Stimulated activated CD4-positive, alpha-beta T cell treated with anti-CD3 and anti-CD28 coated beads, Interleukin-4, amount 100 ng/mL, for 48 hours (primary cell): ENCODE measurements at regions not wholly inside any gene's neighbourhood (a gene's known extent, or its start where the extent isn't known, plus 50 kb on each side); places are given as distances from the start of the nearest gene placed in this dataset.

Experiments used
- DNase-seq, 2 donors: peaks; one replicate each; pipeline ENCODE4 v3.0.0-alpha.2; 2020; ENCODE audit warnings: low read depth in 2 of 2

DNA sequence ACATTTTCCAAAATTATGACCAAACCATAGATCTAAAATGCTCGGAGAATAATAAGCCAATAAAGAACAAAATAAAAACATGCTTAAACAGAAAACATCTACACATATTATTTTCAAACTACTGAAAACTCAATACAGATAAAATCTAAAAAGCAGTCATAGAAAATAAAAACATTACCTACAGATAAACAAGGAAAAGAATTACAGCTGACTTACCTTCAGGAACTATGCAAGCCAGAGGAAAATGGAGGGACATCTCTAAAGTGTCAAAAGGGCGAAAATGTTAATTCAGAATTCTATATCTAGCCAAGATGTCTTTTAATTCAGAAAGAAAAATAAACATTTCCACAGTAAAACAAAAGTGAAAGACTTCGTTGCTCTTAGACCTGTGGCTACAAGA is 112.9 kb upstream of the GYPC start:
- DNase-seq: no peak

- no peak for DNase-seq
Measured at GRCh38 chr2:126558029-126558428, 97.9 kb upstream of the GYPC start.

- DNase-seq: no peak
Measured at GRCh38 chr2:126568734-126569133, 87.2 kb upstream of the GYPC start.

DNA sequence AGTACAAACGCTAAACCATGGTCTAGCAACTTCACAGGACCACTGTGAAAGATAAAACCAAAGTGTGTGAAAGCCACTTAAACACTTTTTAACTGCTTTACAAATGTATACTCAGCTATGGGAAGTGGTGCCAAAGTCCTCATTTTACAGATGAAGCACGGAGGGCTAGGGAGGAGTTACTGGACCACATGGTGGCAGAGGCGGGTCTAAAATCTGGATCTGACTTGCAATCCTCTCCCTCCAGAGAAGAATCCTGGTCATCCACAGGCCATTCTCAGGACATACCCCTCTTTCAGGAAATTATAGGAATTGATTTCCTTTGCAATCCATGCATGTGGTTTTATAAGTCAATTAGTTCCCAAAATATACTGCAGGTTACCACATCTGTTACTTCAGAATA is 84.6 kb upstream of the GYPC start:
- DNase-seq: no peak

- no peak for DNase-seq
Measured at GRCh38 chr2:126575631-126576030, 80.3 kb upstream of the GYPC start.

DNA sequence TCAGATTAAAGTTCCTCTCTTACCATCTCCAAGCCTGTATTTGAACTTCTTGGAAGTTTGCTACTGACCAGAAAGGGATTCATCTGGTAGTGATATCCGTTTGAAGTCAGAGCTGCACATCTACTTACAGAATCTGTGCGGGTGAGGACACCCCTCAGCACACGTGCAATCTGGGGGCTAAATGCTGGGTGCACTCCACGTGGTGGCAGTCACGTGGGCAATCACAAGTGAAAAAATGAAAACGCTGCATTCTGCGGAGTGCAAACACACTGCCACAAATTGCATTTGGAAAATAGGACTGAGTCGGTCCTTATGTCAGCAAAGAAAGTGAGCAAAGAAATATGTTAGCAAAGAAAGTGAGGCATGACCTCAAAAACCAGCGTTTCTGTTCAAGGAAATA is 76.1 kb upstream of the GYPC start:
- DNase-seq: no peak

GRCh38 chr2:126586317-126586716 is 69.6 kb upstream of the GYPC start:
- DNase-seq: no peak

- DNase-seq: no peak
Measured at GRCh38 chr2:126599062-126599461, 56.9 kb upstream of the GYPC start.

GRCh38 chr2:126600742-126601141 is 55.2 kb upstream of the GYPC start:
- DNase-seq: no peak

- no peak for DNase-seq
Measured at GRCh38 chr2:126602334-126602733, 53.6 kb upstream of the GYPC start.
